HG02571 (cell line): ENCODE measurements at regions not wholly inside any gene's neighbourhood (a gene's known extent, or its start where the extent isn't known, plus 50 kb on each side); places are given as distances from the start of the nearest gene placed in this dataset.

Experiments used
- ATAC-seq: cut with Tn5 transposase; IDR thresholded peaks from one replicate; pipeline ENCODE4 v1.9.1; 2021; ENCODE audit warnings: mild to moderate bottlenecking, moderate library complexity; ENCODE audit not compliant: unreplicated experiment

- no peak for ATAC-seq
Measured at GRCh38 chr4:149136951-149137620, 678.6 kb downstream of the IQCM start.

- ATAC-seq = no peak
Measured at GRCh38 chr4:149135062-149135461, 680.6 kb downstream of the IQCM start.

GRCh38 chr4:149121023-149121404, 678.8 kb upstream of the NR3C2 start:
- no peak for ATAC-seq

- no peak for ATAC-seq
Measured at GRCh38 chr4:149120331-149121022, 678.3 kb upstream of the NR3C2 start.

- ATAC-seq = no peak
Measured at GRCh38 chr4:149116806-149117205, 674.6 kb upstream of the NR3C2 start.

- ATAC-seq = no peak
Measured at GRCh38 chr4:149113804-149114430, 671.7 kb upstream of the NR3C2 start.

GRCh38 chr4:149112109-149112508, 669.9 kb upstream of the NR3C2 start:
- ATAC-seq = no peak

GRCh38 chr4:149110481-149110880, 668.3 kb upstream of the NR3C2 start:
- no peak for ATAC-seq

GRCh38 chr4:149108626-149109025, 666.4 kb upstream of the NR3C2 start:
- ATAC-seq = no peak

- no peak for ATAC-seq
Measured at GRCh38 chr4:149102765-149103164, 660.6 kb upstream of the NR3C2 start.

- no peak for ATAC-seq
Measured at GRCh38 chr4:149101649-149102048, 659.4 kb upstream of the NR3C2 start.

- no peak for ATAC-seq
Measured at GRCh38 chr4:149095811-149096210, 653.6 kb upstream of the NR3C2 start.

GRCh38 chr4:149095001-149095400, 652.8 kb upstream of the NR3C2 start:
- no peak for ATAC-seq

GRCh38 chr4:149084144-149084543, 641.9 kb upstream of the NR3C2 start:
- no peak for ATAC-seq

- ATAC-seq = no peak
Measured at GRCh38 chr4:149077181-149077580, 635.0 kb upstream of the NR3C2 start.

- ATAC-seq = no peak
Measured at GRCh38 chr4:149076401-149076800, 634.2 kb upstream of the NR3C2 start.

GRCh38 chr4:149072384-149072783, 630.2 kb upstream of the NR3C2 start:
- ATAC-seq = no peak

- ATAC-seq = no peak
Measured at GRCh38 chr4:149065753-149066152, 623.5 kb upstream of the NR3C2 start.

GRCh38 chr4:149062997-149063396, 620.8 kb upstream of the NR3C2 start:
- no peak for ATAC-seq

- no peak for ATAC-seq
Measured at GRCh38 chr4:149057594-149057993, 615.4 kb upstream of the NR3C2 start.

- no peak for ATAC-seq
Measured at GRCh38 chr4:149056615-149057014, 614.4 kb upstream of the NR3C2 start.

- no peak for ATAC-seq
Measured at GRCh38 chr4:149055624-149056023, 613.4 kb upstream of the NR3C2 start.
